Activated CD8-positive, alpha-beta memory T cell treated with anti-CD3 and anti-CD28 coated beads, Interleukin-2, amount 10 ng/mL, durations not matched to agents 7 days and 5 days (primary cell): ENCODE measurements at regions not wholly inside any gene's neighbourhood (a gene's known extent, or its start where the extent isn't known, plus 50 kb on each side); places are given as distances from the start of the nearest gene placed in this dataset.
"Not testable (repeated sequence)": the region's sequence is repeated elsewhere in the genome, so short reads cannot be mapped to it uniquely, and the experiment has no call there.

Experiments
- ATAC-seq: fragments of 150-1000 bp; cut with Tn5 transposase; one replicate; pipeline ENCODE4 v1.10.0; 2021; ENCODE audit warnings: moderate library complexity
- CTCF ChIA-PET: fragments of 350-600 bp; sonication (Branson Sonifier 250); formaldehyde crosslinking; loops from one replicate; lab custom pipeline; 2021; ENCODE audit warnings: antibody characterized with exemption; lab: Charles Lee
- DNase-seq: peaks from one replicate; pipeline ENCODE4 v3.0.0-alpha.2; 2020
- H3K27ac Mint-ChIP-seq: one replicate; pipeline ENCODE4 v1.8.0; 2021; ENCODE audit warnings: mild to moderate bottlenecking, mixed read lengths
- H3K27me3 Mint-ChIP-seq: one replicate; pipeline ENCODE4 v1.8.0; 2021; ENCODE audit warnings: mixed read lengths
- H3K36me3 Mint-ChIP-seq: one replicate; pipeline ENCODE4 v1.8.0; 2021; ENCODE audit warnings: mild to moderate bottlenecking, mixed read lengths
- H3K4me1 Mint-ChIP-seq: one replicate; pipeline ENCODE4 v1.8.0; 2021; ENCODE audit warnings: mixed read lengths
- H3K4me3 Mint-ChIP-seq: one replicate; pipeline ENCODE4 v1.8.0; 2021; ENCODE audit warnings: mild to moderate bottlenecking, moderate library complexity, mixed read lengths
- H3K9me3 Mint-ChIP-seq: one replicate; pipeline ENCODE4 v1.8.0; 2022; ENCODE audit warnings: low read depth, mixed read lengths

DNA sequence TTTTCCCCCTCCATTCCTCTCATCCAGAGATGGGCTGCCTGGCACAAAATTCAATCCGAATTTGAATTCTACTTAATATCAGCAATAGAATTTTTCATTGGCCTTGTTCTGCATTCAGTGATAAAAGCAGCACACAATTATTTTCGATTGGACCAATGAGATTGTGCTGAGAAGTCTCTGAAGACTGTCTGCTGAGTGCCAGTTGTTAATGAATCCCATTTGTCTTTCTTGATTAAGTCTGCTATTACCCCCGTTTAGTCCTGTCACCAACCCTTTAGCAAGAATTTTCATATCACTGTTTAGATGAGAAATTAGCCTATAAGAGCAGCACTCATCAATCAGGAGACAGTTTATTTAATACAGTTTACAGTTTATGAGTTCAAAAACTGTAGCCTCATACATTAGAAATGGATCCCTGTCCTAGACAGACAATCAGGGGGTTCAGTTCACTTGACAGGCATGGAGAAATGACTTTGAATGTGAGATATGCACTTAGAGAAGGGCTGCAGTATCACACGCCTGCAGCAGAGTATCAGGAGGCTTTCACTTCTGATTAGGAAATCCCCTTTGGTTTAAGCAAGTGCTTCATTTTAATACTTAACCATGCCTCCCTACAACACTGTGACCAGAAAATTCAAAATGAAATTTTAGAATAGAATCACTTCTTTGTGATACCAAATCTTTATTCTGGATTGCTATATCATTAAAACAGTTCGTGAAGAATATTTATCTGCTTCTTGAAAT is 304.7 kb upstream of the PTBP2 start:
- ATAC-seq: no peak
- Mint-ChIP-seq H3K9me3 (no peaks in the 10 kb centered on the region), H3K36me3 (no peaks in the 10 kb centered on the region), H3K4me1 (no peaks in the 10 kb centered on the region), H3K4me3 (no peak overlapping the region), H3K27me3 (no peaks in the 10 kb centered on the region), H3K27ac (no peak overlapping the region)
- CTCF ChIA-PET: no interaction called here
- DNase-seq: no peak

DNA sequence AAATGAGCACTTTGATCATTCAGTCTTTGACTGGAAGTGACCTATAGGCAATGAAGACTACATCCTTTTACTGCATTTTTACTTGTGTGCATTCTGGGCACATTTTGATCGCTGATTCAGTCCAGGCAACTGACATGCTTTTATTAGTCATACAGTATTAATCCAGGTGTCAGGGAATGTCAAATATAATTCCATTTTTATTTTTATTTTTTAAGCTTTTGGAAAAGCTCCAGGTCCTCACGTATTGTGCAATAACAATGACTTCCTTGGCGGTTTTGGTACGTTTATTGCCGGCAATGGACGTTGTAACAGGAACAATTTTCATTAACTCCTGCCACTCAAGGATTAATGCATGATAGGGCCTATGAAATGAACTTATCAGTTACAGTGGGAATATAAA is 302.6 kb upstream of the PTBP2 start:
- no peaks in the 10 kb centered on the region for H3K9me3 Mint-ChIP-seq
- H3K36me3 Mint-ChIP-seq: no peaks in the 10 kb centered on the region
- no peak for DNase-seq
- CTCF ChIA-PET: no interaction called here
- no peaks in the 10 kb centered on the region for H3K27me3 Mint-ChIP-seq
- no peak overlapping the region for H3K4me3 Mint-ChIP-seq
- no peak for ATAC-seq
- H3K27ac Mint-ChIP-seq: no peak overlapping the region
- H3K4me1 Mint-ChIP-seq: no peaks in the 10 kb centered on the region

DNA sequence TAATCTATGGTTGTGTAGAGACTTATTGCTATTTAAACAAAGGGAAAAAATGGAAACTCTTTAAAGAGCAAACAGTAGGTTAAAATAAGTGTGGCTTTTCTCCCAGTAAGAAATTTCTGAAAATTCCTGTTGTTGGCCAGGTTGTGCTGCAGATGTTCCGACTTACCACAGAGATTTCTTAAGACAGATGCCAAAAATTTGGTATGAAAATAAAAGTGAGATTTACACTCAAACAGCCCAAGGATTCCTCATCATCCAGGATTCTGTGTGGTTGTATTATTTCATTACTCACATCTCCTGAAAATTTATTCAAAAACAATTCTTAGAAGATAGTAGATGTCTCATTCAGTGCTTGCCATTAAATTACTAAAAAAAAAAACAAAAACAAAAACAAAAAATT is 296.7 kb upstream of the PTBP2 start:
- no peak overlapping the region for H3K27ac Mint-ChIP-seq

DNA sequence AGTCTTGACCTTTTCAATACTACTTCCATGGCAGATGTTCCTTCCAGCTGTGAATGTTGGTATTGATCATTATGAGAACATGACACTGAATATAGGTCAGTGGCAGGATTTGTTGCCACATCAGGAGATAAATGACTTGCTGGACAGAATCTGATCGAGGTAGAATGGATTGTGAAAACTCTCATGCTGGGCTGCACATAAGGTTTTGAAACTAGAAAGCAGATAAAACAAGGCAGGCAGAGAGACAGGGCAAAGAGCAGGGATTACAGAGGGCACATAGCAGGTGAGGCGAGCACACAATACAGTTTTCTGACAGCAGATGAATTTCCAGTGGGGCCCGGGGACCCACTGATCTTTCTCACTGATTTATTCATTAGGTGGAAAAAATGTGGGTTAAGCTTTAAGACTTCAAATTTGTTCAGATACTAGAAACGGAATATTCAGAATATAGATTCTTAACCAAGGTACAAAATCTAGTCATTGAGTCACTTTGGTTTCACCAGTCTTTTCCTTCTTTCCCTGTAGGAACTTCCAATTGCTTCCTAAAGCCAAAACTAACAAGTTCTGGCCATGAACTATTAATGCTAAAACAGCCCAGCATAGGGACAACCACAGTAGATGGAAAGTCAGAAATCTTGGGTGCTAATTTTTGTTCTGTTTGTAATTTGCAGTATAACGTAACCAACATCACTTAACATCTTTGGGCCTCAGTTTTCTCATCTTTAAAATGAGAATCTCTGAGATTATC is 296.0 kb upstream of the PTBP2 start:
- Mint-ChIP-seq H3K4me1 (no peaks in the 10 kb centered on the region), H3K27me3 (no peaks in the 10 kb centered on the region), H3K27ac (no peak overlapping the region), H3K4me3 (no peak overlapping the region), H3K36me3 (no peaks in the 10 kb centered on the region), H3K9me3 (no peaks in the 10 kb centered on the region)
- ATAC-seq: no peak
- DNase-seq: no peak
- CTCF ChIA-PET: no interaction called here

More for the DNA sequence above, 296.7 kb upstream of the PTBP2 start:
- H3K27me3 Mint-ChIP-seq: no peaks in the 10 kb centered on the region
- no peak for ATAC-seq
- no peaks in the 10 kb centered on the region for H3K9me3 Mint-ChIP-seq
- CTCF ChIA-PET: no interaction called here
- no peaks in the 10 kb centered on the region for H3K4me1 Mint-ChIP-seq
- DNase-seq: no peak
- no peak overlapping the region for H3K4me3 Mint-ChIP-seq
- no peaks in the 10 kb centered on the region for H3K36me3 Mint-ChIP-seq

DNA sequence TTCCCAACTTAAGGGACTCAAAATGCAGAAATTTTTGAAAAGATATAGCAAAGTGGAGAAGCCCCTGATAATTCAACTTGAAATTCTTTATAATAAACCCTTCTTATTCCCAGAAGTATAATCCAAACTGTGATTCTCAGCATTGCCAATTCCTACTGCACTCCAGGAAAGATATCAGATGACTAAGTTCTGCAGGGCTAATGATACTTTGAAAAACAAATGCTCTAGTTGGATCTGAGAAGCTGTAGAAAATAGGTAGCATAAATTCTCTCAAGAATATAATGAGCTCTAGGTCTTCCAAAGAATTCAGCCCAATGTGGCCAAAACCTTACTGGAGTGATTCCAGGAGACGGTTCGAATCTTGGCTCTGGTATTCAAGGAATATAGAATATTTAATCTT is 294.0 kb upstream of the PTBP2 start:
- no peaks in the 10 kb centered on the region for H3K36me3 Mint-ChIP-seq
- CTCF ChIA-PET: no interaction called here

DNA sequence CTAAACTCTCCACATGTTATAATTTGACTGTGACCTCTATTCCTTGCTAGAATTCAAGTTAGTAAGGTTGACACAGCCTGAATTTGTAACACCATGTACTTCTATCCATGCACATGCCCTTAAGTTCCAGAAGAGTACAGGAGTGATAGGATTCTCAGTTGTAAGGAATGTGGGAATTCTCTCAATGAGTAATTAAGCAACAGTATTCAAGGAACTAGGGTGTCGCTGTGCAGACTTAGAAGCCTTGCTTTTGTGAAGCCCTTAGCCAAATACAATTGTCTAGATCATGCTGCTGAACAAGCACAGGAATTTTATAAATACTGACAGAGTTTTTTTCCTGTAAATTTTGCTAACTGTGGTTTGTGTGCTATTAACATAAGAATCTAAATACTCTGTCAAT is 276.3 kb upstream of the PTBP2 start:
- ATAC-seq (no peak), DNase-seq (no peak)
- no peaks in the 10 kb centered on the region for H3K27me3 Mint-ChIP-seq
- H3K27ac Mint-ChIP-seq: no peak overlapping the region
- peaks cover 9% of the 10 kb centered on the region for H3K9me3 Mint-ChIP-seq
- no peak overlapping the region for H3K4me3 Mint-ChIP-seq
- CTCF ChIA-PET: no interaction called here
- H3K36me3 Mint-ChIP-seq: no peaks in the 10 kb centered on the region
- H3K4me1 Mint-ChIP-seq: no peaks in the 10 kb centered on the region

More for the DNA sequence above, 294.0 kb upstream of the PTBP2 start:
- Mint-ChIP-seq H3K27me3 (no peaks in the 10 kb centered on the region), H3K27ac (no peak overlapping the region), H3K4me1 (no peaks in the 10 kb centered on the region), H3K9me3 (peaks cover 5% of the 10 kb centered on the region), H3K4me3 (no peak overlapping the region)
- ATAC-seq (no peak), DNase-seq (no peak)

DNA sequence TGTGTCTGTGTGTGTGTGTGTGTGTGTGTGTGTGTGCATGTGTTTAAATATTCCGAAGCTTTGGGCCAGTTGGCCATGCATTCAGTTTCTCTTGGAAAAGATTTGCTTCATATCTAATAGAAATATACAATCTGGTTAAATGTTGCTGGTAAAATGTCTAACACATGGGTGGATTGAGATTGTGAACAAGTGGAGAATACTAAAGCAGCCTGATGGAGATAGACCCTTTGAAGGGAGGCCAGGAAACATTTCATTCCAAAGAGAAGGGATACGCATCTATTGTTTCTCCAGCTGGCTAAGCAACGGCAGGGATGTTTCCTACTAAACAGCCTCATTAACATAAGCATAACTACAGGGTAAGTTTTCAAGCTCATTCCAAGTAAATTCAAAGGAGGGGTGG is 257.5 kb upstream of the PTBP2 start:
- Mint-ChIP-seq H3K27ac (no peak overlapping the region), H3K9me3 (peaks cover 2% of the 10 kb centered on the region), H3K27me3 (no peaks in the 10 kb centered on the region), H3K4me1 (no peaks in the 10 kb centered on the region), H3K4me3 (no peak overlapping the region), H3K36me3 (no peaks in the 10 kb centered on the region)
- DNase-seq: no peak
- no peak for ATAC-seq
- CTCF ChIA-PET: no interaction called here

DNA sequence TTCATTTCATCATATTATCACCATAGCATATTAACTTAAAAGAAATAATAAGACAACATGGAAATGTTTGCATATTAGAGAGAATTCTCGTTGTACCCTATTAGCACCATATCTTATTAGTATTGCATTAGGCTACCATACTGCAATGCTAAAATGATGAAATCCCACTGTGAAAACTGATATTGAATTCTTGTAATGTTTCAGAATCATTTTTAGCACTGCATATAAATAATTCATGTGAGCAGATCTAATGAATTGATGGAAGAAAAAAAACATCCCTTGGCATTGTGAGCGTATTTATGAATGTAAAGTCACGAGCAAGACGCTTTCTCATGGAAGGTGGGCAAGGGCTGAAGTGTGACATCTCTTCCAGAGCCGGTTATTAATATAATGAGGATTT is 257.1 kb upstream of the PTBP2 start:
- Mint-ChIP-seq H3K27me3 (no peaks in the 10 kb centered on the region), H3K4me3 (no peak overlapping the region), H3K4me1 (no peaks in the 10 kb centered on the region), H3K36me3 (no peaks in the 10 kb centered on the region), H3K27ac (no peak overlapping the region), H3K9me3 (peaks cover 2% of the 10 kb centered on the region)
- CTCF ChIA-PET: no interaction called here
- ATAC-seq (no peak), DNase-seq (no peak)

DNA sequence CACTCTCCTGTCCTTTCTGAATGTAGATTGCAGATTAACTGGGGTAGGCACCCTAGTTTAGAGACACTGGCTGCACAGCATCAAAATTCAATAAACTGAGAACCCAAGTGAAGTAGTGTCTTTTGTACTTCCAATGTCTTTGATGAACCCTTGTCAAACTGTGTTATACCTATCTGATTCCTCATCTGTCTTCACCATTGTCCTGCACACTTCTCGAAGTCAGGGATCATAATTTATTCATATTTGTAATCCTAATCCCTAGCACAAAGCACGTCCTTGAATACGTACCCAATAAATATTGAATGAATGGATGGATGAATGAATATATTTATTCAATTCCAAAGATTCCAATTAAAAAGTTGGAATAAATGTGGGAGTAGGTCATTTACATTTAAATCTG is 256.6 kb upstream of the PTBP2 start:
- Mint-ChIP-seq H3K27me3 (no peaks in the 10 kb centered on the region), H3K36me3 (no peaks in the 10 kb centered on the region)

DNA sequence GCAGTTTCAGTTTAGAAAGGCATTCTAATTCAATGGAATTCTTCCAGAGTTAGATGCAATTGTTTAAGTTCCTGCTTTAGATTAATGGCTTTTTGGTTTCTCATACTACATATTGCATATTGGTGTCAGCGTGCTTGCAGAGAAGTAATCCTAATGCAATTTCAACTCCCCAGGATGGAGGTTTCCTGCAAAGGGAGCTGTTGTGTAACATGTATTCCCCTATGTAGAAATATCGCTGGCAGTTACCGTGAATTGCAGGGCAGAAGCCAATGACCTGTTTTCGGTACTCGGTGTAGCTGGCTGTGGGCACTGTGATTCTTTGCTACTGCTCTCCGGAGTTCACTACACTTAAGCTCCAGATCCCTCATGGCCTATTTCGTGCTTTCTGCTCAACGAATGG is 256.1 kb upstream of the PTBP2 start:
- DNase-seq (no peak), ATAC-seq (no peak)
- CTCF ChIA-PET: no interaction called here
- Mint-ChIP-seq H3K9me3 (peaks cover 2% of the 10 kb centered on the region), H3K4me3 (no peak overlapping the region), H3K27ac (no peak overlapping the region), H3K4me1 (no peaks in the 10 kb centered on the region), H3K27me3 (no peaks in the 10 kb centered on the region), H3K36me3 (no peaks in the 10 kb centered on the region)

More for the DNA sequence above, 256.6 kb upstream of the PTBP2 start:
- Mint-ChIP-seq H3K4me1 (no peaks in the 10 kb centered on the region), H3K27ac (no peak overlapping the region), H3K9me3 (peaks cover 2% of the 10 kb centered on the region), H3K4me3 (no peak overlapping the region)
- CTCF ChIA-PET: no interaction called here
- no peak for DNase-seq
- ATAC-seq: no peak

DNA sequence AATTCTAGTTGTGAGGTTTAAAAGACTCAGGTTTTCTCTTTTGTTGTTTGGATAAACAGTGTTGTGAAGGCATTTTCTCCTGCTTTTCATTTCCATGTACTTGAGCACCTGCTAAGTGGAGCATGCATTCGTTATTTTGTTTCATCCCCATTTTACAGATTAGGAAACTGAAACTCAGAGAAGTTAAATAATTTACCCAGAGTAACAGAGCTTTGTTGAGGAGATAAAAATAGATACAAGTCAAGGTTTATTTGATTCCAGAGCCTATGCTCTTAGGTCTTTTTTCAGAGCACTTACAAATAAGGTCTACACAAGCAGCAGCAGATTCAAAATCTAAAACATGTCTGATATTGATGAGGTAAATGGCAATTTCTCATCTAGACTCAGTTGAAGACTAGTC is 254.7 kb upstream of the PTBP2 start:
- DNase-seq (no peak), ATAC-seq (no peak)
- no peak overlapping the region for H3K4me3 Mint-ChIP-seq
- no peaks in the 10 kb centered on the region for H3K4me1 Mint-ChIP-seq
- H3K36me3 Mint-ChIP-seq: no peaks in the 10 kb centered on the region
- no peaks in the 10 kb centered on the region for H3K9me3 Mint-ChIP-seq
- no peaks in the 10 kb centered on the region for H3K27me3 Mint-ChIP-seq
- CTCF ChIA-PET: no interaction called here
- H3K27ac Mint-ChIP-seq: no peak overlapping the region

DNA sequence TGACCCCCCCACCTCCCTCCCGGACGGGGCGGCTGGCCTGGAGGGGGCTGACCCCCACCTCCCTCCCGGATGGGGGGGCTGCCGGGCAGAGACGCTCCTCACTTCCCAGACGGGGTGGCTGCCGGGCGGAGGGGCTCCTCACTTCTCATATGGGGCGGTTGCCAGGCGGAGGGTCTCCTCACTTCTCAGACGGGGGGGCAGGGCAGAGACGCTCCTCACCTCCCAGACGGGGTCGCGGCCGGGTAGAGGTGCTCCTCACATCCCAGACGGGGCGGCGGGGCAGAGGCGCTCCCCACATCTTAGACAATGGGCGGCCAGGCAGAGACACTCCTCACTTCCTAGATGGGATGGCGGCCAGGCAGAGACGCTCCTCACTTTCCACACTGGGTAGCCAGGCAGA is 251.9 kb upstream of the PTBP2 start:
- DNase-seq, H3K27ac Mint-ChIP-seq, H3K9me3 Mint-ChIP-seq, H3K4me1 Mint-ChIP-seq, H3K4me3 Mint-ChIP-seq, H3K36me3 Mint-ChIP-seq, H3K27me3 Mint-ChIP-seq, CTCF ChIA-PET, ATAC-seq: not testable (repeated sequence)

DNA sequence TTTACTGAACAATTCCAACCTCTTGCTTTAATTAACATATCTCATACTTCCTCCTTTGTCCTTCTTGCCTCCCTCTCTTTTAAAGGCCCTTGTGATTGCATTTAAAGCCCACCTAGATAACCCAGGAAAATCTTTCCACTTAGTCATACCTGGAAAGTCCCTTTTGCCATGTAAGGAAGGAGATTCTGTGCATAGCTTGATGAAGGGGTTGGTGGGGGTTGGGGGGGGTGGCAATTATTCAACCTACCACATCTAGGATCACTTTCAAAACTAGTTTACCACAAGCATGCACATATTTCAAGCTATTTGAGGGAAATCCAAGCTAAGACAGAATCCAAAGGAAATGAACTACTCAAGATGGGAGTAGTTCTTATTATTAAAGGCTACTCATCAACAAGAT is 249.1 kb upstream of the PTBP2 start:
- Mint-ChIP-seq H3K27ac (no peak overlapping the region), H3K4me1 (no peaks in the 10 kb centered on the region)

DNA sequence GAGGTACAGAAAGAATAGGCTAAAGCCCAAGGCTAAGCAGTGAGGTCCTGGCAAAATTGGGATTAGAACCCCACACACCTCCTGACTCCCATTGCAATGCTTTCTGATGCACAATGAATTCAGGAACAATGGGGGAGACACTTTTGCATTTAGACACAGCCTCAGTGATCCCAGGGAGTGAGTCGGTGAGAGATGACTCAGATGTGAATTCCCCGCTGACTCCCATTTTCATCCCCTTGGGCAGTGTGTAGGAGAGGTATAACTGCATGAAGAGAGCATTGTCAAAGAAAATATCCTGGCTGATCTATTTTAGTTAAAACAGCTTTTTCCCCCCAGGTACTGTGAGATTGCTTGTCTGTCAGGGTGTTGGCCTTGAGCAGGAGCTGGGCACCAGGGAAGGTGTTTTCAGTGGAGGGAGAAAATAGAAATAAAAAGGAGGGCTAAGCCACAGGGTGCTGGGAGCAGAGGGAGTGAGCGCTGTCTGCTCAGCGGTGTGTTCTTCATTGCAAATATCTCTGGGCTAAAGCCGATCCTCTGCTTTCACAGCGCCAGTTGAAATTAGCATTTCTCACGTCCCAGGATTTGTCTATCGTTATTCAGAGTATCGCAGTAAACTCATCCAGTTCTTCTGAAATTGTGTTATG is 247.7 kb upstream of the PTBP2 start:
- H3K27ac Mint-ChIP-seq: no peak overlapping the region
- CTCF ChIA-PET: no interaction called here
- no peak for ATAC-seq
- H3K9me3 Mint-ChIP-seq: no peaks in the 10 kb centered on the region
- H3K4me1 Mint-ChIP-seq: no peaks in the 10 kb centered on the region
- no peaks in the 10 kb centered on the region for H3K36me3 Mint-ChIP-seq
- H3K4me3 Mint-ChIP-seq: no peak overlapping the region
- DNase-seq: no peak
- H3K27me3 Mint-ChIP-seq: no peaks in the 10 kb centered on the region

More for the DNA sequence above, 249.1 kb upstream of the PTBP2 start:
- DNase-seq: no peak
- Mint-ChIP-seq H3K27me3 (no peaks in the 10 kb centered on the region), H3K9me3 (no peaks in the 10 kb centered on the region), H3K4me3 (no peak overlapping the region), H3K36me3 (no peaks in the 10 kb centered on the region)
- no peak for ATAC-seq
- CTCF ChIA-PET: no interaction called here
